Neutrophil (primary cell): ENCODE measurements at regions not wholly inside any gene's neighbourhood (a gene's known extent, or its start where the extent isn't known, plus 50 kb on each side); places are given as distances from the start of the nearest gene placed in this dataset.

Experiments
- H3K27ac ChIP-seq: fragments of 200-600 bp; sonication (generic); 2 replicates; pipeline ENCODE4 v1.5.1; 2016; ENCODE audit warnings: mild to moderate bottlenecking, moderate library complexity
- H3K27me3 ChIP-seq: fragments of 200-600 bp; sonication (generic); 2 replicates; pipeline ENCODE4 v1.6.0; 2016; ENCODE audit warnings: mild to moderate bottlenecking
- H3K36me3 ChIP-seq: fragments of 200-600 bp; sonication (generic); 2 replicates; pipeline ENCODE4 v1.5.1; 2017
- H3K4me1 ChIP-seq, 2 experiments: fragments of 200-600 bp in 1 of 2; sonication (generic) in 1 of 2; 1 replicate in 1 of 2; 2 replicates in 1 of 2; pipeline versions ENCODE4 v1.5.1 to v1.6.1; 2013 to 2016; ENCODE audit warnings: low read depth in 1 of 2, low read length in 1 of 2, mild to moderate bottlenecking in 1 of 2, moderate library complexity in 1 of 2; ENCODE audit not compliant: control insufficient read depth in 1 of 2, insufficient read depth in 1 of 2
- H3K4me3 ChIP-seq, 2 experiments: fragments of 200-600 bp in 1 of 2; sonication (generic) in 1 of 2; 1 replicate in 1 of 2; 2 replicates in 1 of 2; pipeline ENCODE4 v1.5.1; 2013 to 2016; ENCODE audit warnings: low read depth in 1 of 2, low read length in 1 of 2, mild to moderate bottlenecking in 1 of 2, moderate library complexity in 1 of 2
- H3K9me3 ChIP-seq: fragments of 200-600 bp; sonication (generic); 2 replicates; pipeline ENCODE4 v1.5.1; 2016
- CTCF ChIP-seq: fragments of 200-600 bp; sonication (generic); IDR thresholded peaks from 2 replicates; pipeline ENCODE4 v1.5.1; 2016; ENCODE audit warnings: antibody characterized with exemption

DNA sequence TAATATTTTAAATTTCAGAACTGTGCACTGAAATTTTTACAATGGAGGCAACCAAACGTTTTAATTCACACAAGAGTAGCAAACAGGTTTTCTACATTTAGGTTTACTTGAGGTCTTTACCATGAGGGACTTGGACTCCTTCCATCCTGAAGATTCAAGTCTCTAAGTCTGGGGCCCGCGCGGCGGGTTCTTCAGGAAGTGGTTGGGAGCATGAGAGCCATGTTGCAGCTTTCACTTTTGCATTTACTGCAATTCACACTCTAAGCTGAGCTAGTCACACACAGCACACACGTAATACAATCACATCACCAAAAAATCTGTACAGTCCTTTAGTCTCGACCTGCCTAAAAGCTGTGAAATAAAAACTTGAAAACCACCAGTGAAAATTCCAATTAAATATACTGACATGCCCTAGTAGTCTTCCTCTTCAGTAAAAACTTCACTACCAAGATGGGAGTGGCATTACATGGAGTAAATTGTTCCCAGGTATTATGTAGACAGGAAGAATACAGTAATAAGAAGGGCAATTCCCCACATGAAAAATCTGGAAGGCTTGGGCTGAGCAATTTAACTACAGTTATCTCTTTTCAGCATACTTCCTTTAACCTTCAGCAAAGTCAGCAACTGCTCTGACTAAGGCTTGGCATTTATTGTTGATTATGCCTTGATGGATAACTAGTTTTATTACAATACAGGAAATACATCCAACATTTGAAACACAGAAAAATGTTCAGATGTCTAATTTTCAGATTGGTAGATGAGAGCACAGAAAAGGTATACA is 571.1 kb upstream of the DIPK2B start:
- H3K4me1 ChIP-seq: peaks cover 42 to 52% of the 10 kb centered on the region in 2 experiments
- H3K4me3 ChIP-seq: peak overlapping the region; percentile 32 to 40
- no peak for TF ChIP-seq CTCF
- H3K27ac ChIP-seq: peak overlapping the region; percentile 70
- H3K36me3 ChIP-seq: no peaks in the 10 kb centered on the region
- no peaks in the 10 kb centered on the region for H3K9me3 ChIP-seq
- H3K27me3 ChIP-seq: no peaks in the 10 kb centered on the region

- Histone ChIP-seq H3K36me3 (no peaks in the 10 kb centered on the region), H3K4me3 (peak overlapping the region; percentile 32 to 40), H3K27ac (peak overlapping the region; percentile 70), H3K4me1 (peaks cover 45 to 48% of the 10 kb centered on the region in 2 experiments), H3K27me3 (no peaks in the 10 kb centered on the region), H3K9me3 (no peaks in the 10 kb centered on the region)
- TF ChIP-seq CTCF: no peak
Observed at GRCh38 chrX:45771114-45771513, 570.4 kb upstream of the DIPK2B start.

- Histone ChIP-seq H3K9me3 (no peaks in the 10 kb centered on the region), H3K27ac (peak overlapping the region; percentile 70), H3K36me3 (no peaks in the 10 kb centered on the region), H3K4me3 (peak overlapping the region; percentile 49 to 54), H3K27me3 (no peaks in the 10 kb centered on the region), H3K4me1 (peaks cover 47 to 55% of the 10 kb centered on the region in 2 experiments)
- TF ChIP-seq CTCF: no peak
Observed at GRCh38 chrX:45769761-45770582, 569.3 kb upstream of the DIPK2B start.

- peaks cover 47 to 55% of the 10 kb centered on the region in 2 experiments for H3K4me1 ChIP-seq
- peak overlapping the region; percentile 49 to 54 for H3K4me3 ChIP-seq
Observed at GRCh38 chrX:45768666-45769236, 568.1 kb upstream of the DIPK2B start.

More at GRCh38 chrX:45768666-45769236, 568.1 kb upstream of the DIPK2B start:
- Histone ChIP-seq H3K27me3 (no peaks in the 10 kb centered on the region), H3K27ac (peak overlapping the region; percentile 70), H3K9me3 (no peaks in the 10 kb centered on the region), H3K36me3 (no peaks in the 10 kb centered on the region)
- no peak for TF ChIP-seq CTCF
